Mesothelial cell of epicardium (in vitro differentiated cells): ENCODE measurements at regions not wholly inside any gene's neighbourhood (a gene's known extent, or its start where the extent isn't known, plus 50 kb on each side); places are given as distances from the start of the nearest gene placed in this dataset.
A peak's percentile ranks its signal among the peaks of the same experiment; 100 is the strongest.

Experiments
- DNase-seq, 2 experiments: peaks; one replicate each; pipeline ENCODE4 v3.0.0; 2021; ENCODE audit warnings: low spot score in 2 of 2; ENCODE audit not compliant: unreplicated experiment in 2 of 2
- H3K27ac Mint-ChIP-seq: 2 replicates; pipeline ENCODE4 v1.8.0; 2021; ENCODE audit warnings: mixed read lengths
- H3K27me3 Mint-ChIP-seq: 2 replicates; pipeline ENCODE4 v1.8.0; 2021; ENCODE audit warnings: low read depth, mixed read lengths
- H3K36me3 Mint-ChIP-seq: 2 replicates; pipeline ENCODE4 v1.8.0; 2021; ENCODE audit warnings: mixed read lengths
- H3K4me1 Mint-ChIP-seq: 2 replicates; pipeline ENCODE4 v1.8.0; 2021; ENCODE audit warnings: mixed read lengths
- H3K4me3 Mint-ChIP-seq: 2 replicates; pipeline ENCODE4 v1.8.0; 2021; ENCODE audit warnings: mild to moderate bottlenecking, moderate library complexity, mixed read lengths
- H3K9me3 Mint-ChIP-seq: 2 replicates; pipeline ENCODE4 v1.8.0; 2021; ENCODE audit warnings: mixed read lengths
- TF ChIP-seq, protein P1 (sequence below): fragments of 200-600 bp; sonication (generic); IDR thresholded peaks from one replicate; pipeline ENCODE4 v1.5.0; 2021; ENCODE audit warnings: antibody characterized with exemption; ENCODE audit not compliant: unreplicated experiment

DNA sequence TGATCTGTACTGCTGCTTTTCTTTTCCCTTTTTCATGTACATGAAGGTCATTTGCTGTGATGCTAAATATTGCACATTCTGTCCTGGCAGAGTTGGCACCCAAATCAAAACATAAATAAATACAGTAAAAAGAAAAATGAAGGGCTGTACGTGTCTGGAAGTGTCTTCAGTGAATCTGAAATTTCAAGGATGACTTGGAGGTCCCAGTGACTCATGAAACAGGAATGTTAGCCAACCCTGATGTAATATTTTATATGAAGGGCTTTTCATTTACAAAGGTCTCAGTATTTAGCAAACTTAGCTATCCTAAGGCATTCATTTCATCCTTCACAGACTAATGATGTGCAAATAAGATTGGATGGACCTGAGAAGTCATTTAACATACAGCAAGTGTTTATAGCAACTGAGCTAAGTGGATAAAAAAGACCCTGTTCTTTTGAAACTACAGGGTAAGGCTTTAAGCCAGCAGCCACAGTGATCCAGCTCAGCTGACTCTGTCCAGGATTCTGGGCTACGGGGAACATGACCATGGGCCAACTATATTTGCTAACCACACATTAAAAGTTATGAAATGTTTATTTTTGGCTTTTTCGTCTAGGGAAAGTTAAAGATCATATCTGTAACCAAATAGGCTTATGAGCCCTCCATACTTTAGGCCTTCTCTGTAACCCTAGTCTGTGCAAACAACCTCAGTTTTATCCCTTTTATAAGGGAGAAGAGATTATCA is 104.0 kb upstream of the DMRTA1 start:
- H3K9me3 Mint-ChIP-seq, result no peaks in the 10 kb centered on the region
- no peak overlapping the region for H3K4me3 Mint-ChIP-seq
- TF ChIP-seq, protein P1, sequence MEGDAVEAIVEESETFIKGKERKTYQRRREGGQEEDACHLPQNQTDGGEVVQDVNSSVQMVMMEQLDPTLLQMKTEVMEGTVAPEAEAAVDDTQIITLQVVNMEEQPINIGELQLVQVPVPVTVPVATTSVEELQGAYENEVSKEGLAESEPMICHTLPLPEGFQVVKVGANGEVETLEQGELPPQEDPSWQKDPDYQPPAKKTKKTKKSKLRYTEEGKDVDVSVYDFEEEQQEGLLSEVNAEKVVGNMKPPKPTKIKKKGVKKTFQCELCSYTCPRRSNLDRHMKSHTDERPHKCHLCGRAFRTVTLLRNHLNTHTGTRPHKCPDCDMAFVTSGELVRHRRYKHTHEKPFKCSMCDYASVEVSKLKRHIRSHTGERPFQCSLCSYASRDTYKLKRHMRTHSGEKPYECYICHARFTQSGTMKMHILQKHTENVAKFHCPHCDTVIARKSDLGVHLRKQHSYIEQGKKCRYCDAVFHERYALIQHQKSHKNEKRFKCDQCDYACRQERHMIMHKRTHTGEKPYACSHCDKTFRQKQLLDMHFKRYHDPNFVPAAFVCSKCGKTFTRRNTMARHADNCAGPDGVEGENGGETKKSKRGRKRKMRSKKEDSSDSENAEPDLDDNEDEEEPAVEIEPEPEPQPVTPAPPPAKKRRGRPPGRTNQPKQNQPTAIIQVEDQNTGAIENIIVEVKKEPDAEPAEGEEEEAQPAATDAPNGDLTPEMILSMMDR, result no peak
- H3K36me3 Mint-ChIP-seq, result no peaks in the 10 kb centered on the region
- peak overlapping the region; percentile 34 for H3K27ac Mint-ChIP-seq
- peaks cover 5% of the 10 kb centered on the region for H3K4me1 Mint-ChIP-seq
- no peaks in the 10 kb centered on the region for H3K27me3 Mint-ChIP-seq
- no peak for DNase-seq

DNA sequence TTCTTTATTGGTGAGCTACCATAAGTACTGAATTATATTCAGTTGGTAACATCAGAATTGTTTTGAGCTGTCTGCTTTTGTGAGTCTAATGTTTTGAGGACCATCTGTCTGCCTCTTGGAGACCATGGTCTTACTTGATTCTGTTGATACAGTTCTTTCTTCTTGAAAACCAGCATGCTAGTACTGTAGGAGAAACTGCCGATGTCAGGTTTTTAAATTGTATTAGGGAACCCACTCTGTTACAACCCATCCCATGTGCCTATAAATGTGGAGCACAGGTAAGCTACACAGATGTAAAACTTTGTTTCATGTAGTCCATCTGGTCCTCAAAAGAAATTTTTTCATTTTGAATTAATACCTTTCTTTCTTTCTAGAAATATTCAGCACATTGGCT is 103.4 kb upstream of the DMRTA1 start:
- H3K27ac Mint-ChIP-seq, result no peak overlapping the region
- no peaks in the 10 kb centered on the region for H3K27me3 Mint-ChIP-seq

DNA sequence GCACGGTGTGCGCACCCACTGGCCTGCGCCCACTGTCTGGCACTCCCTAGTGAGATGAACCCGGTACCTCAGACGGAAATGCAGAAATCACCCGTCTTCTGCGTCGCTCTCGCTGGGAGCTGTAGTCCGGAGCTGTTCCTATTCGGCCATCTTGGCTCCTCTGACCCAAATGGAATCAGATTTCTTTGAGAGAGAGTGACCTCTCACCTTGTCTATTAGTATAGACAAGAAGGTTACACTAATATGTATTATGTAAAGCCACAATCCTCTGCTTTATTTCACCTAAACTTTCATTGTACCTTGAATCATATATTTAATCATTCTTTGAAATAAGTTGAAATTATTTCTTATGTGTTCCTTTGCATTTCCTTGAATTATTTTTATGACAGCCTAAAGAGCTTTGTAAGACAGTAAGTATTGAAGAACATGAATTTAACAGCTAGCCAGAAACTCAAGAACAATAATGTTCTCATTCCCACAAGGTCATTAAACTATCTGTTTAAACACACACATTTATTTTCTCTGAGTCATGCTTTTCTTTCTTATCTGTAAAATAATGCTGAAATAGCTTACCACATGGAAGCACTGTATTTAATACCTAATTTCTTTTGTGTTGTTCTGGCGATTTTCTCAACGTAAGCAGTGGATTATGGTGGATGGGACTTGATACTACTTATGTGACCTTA is 91.8 kb upstream of the DMRTA1 start:
- Mint-ChIP-seq H3K36me3 (no peaks in the 10 kb centered on the region), H3K9me3 (peaks cover 18% of the 10 kb centered on the region), H3K4me3 (no peak overlapping the region), H3K27ac (no peak overlapping the region), H3K27me3 (no peaks in the 10 kb centered on the region), H3K4me1 (no peaks in the 10 kb centered on the region)
- TF ChIP-seq, protein P1, result no peak
- no peak for DNase-seq

More for the DNA sequence above, 103.4 kb upstream of the DMRTA1 start:
- no peak for DNase-seq
- Mint-ChIP-seq H3K9me3 (no peaks in the 10 kb centered on the region), H3K36me3 (no peaks in the 10 kb centered on the region), H3K4me1 (peaks cover 5% of the 10 kb centered on the region), H3K4me3 (no peak overlapping the region)
- TF ChIP-seq, protein P1, result no peak

DNA sequence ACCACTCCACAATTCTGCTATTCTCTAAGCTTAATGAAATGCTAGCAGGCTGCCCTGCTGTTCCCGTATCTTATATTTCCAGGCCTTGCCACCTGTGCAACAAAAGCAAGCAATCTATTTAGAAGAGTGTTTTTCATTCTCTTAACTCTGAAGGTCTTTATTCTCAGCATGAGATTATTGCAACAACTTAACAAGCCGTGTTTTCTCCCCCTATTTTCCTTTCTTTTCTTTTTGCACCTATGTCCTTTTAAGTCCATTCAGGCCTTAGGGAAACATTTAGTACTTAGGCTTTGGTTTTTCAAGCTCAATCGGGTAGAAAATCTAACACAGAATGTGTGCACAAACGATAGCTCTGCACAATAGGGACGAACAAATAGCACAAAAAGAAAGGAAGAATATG is 89.6 kb upstream of the DMRTA1 start:
- no peak for DNase-seq
- no peak overlapping the region for H3K27ac Mint-ChIP-seq
- TF ChIP-seq, protein P1, result no peak
- H3K36me3 Mint-ChIP-seq, result no peaks in the 10 kb centered on the region
- H3K9me3 Mint-ChIP-seq, result peaks cover 18% of the 10 kb centered on the region
- H3K4me1 Mint-ChIP-seq, result no peaks in the 10 kb centered on the region
- no peaks in the 10 kb centered on the region for H3K27me3 Mint-ChIP-seq
- no peak overlapping the region for H3K4me3 Mint-ChIP-seq

DNA sequence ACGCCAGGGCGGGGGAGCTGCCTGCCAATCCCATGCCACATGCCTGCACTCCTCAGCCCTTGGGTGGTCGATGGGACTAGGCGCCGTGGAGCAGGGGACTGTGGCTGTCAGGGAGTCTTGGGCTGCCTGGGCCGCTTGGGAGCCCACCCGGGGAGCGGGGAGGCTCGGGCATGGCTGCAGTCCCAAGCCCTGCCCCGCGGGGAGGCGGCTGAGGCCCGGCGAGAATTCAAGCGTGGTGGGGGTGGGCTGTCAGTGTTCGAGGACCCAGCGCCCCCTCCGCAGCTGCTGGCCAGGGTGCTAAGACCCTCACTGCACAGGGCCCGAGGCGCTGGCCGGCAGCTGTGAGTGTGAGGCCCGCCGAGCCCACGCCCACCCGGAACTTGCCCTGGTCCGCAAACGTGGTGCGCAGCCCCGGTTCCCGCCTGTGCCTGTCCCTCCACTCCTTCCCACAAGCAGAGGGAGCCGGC is 83.2 kb upstream of the DMRTA1 start:
- no peaks in the 10 kb centered on the region for H3K27me3 Mint-ChIP-seq
- H3K4me1 Mint-ChIP-seq, result no peaks in the 10 kb centered on the region
- TF ChIP-seq, protein P1, result no peak
- H3K9me3 Mint-ChIP-seq, result peaks cover 11% of the 10 kb centered on the region
- no peaks in the 10 kb centered on the region for H3K36me3 Mint-ChIP-seq
- DNase-seq, result no peak
- no peak overlapping the region for H3K27ac Mint-ChIP-seq
- H3K4me3 Mint-ChIP-seq, result no peak overlapping the region
